Astrocyte of the spinal cord (primary cell): ENCODE measurements at regions not wholly inside any gene's neighbourhood (a gene's known extent, or its start where the extent isn't known, plus 50 kb on each side); places are given as distances from the start of the nearest gene placed in this dataset.
"Not testable (repeated sequence)": the region's sequence is repeated elsewhere in the genome, so short reads cannot be mapped to it uniquely, and the experiment has no call there.

Experiments used
- DNase-seq: peaks from one replicate; pipeline ENCODE4 v3.0.0; 2011; ENCODE audit warnings: low read depth, low spot score
- H3K4me3 ChIP-seq: 2 replicates; pipeline ENCODE4 v1.5.1; 2011; ENCODE audit warnings: low read depth, mild to moderate bottlenecking, low read length, moderate library complexity
- in situ Hi-C: cut with HindIII; loops from 2 replicates; pipeline ENCODE4 v1.10.0; 2017; ENCODE audit warnings: low sequenced_read_pairs
- TF ChIP-seq, protein P1 (sequence below): IDR thresholded peaks from 2 replicates; pipeline ENCODE4 v1.5.1; 2012; ENCODE audit warnings: low read depth, mild to moderate bottlenecking, low read length, inconsistent platforms

DNA sequence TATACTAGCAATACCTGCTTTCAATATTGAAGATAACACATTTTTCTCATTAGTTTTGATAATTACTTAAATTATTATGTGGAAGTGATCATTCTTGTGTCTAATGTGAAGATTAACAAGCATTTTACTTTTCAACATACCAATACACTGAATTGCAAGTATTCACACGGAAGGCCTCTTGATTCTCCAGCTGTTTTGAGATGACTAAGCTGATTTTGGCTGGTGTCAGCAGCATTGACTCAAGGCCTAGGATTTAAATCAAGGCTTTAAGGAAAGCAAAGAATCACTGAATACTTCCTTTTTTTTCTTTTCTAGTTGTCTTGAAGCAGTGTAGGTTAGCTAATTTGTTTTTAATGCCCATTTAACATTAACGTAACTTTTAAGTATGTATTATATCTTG is 373.7 kb downstream of the SRGAP2C start:
- H3K4me3 ChIP-seq, result no peak overlapping the region
- peak; percentile 76 for DNase-seq
- TF ChIP-seq, protein P1, sequence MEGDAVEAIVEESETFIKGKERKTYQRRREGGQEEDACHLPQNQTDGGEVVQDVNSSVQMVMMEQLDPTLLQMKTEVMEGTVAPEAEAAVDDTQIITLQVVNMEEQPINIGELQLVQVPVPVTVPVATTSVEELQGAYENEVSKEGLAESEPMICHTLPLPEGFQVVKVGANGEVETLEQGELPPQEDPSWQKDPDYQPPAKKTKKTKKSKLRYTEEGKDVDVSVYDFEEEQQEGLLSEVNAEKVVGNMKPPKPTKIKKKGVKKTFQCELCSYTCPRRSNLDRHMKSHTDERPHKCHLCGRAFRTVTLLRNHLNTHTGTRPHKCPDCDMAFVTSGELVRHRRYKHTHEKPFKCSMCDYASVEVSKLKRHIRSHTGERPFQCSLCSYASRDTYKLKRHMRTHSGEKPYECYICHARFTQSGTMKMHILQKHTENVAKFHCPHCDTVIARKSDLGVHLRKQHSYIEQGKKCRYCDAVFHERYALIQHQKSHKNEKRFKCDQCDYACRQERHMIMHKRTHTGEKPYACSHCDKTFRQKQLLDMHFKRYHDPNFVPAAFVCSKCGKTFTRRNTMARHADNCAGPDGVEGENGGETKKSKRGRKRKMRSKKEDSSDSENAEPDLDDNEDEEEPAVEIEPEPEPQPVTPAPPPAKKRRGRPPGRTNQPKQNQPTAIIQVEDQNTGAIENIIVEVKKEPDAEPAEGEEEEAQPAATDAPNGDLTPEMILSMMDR, result no peak
- in situ Hi-C loops, result no loop called here

DNA sequence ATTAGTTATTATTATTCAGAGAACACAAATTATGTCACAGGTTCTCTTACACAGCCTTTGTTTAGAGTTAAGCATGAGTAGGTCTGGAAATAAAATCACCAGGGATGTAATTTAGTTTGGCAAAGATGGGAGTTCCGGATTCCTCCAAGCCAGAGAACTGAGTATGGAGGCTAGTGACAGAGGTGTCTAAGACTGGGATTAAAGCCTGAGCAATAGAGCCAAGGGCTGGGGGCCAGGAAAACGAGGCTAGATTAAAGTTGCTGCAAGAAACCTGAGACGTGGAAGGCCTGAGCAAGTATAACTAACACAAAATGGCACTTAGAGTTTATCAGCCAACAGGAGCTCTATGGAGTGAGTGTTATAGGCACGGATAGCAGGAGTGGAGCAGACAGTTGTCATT is 381.6 kb downstream of the SRGAP2C start:
- TF ChIP-seq, protein P1, result no peak
- DNase-seq, result no peak
- in situ Hi-C loops, result no loop called here
- no peak overlapping the region for H3K4me3 ChIP-seq

DNA sequence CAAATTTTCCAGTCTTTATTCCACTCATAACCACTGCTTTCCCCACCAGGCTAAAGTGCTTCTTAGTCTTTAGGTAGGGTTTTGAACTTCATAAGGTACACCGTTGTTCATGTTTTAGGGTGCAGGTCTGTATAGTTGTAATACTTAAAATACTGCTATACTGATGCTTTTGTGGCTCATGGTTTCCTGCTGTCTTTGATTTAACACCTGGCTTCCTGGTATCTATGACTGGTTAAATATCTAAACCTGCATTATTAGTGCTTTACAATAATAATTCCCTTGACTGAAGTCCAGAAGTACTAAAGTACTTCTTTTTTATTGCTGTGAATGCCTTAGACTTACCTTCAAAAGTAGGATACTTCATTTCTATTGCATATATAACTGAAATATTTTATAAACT is 384.7 kb downstream of the SRGAP2C start:
- in situ Hi-C loops, result no loop called here

DNA sequence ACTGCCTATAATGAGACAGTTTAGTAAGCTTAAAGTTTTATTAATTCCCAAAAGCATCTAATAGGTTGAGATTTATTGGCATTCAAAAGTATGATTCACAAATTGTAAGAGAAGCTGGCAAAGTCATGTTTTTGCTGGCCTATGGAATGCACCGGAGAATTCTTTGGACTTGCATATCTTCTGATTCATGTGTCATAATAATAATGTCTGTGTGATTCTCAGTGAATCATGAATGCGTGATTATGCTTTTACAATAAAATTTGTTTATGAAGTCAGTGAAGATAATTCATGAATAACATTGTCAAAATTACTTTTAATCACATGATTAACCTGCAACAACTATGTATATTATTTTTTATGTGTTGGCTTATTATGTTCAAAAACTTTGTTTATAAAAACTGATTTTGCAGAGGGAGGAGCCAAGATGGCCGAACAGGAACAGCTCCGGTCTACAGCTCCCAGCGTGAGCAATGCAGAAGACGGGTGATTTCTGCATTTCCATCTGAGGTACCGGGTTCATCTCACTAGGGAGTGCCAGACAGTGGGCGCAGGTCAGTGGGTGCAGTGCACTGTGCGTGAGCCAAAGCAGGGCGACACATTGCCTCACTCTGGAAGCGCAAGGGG is 389.2 kb downstream of the SRGAP2C start:
- H3K4me3 ChIP-seq, in situ Hi-C loops, DNase-seq: not testable (repeated sequence)

More for the DNA sequence above, 384.7 kb downstream of the SRGAP2C start:
- TF ChIP-seq, protein P1, result no peak
- no peak overlapping the region for H3K4me3 ChIP-seq
- DNase-seq, result no peak

DNA sequence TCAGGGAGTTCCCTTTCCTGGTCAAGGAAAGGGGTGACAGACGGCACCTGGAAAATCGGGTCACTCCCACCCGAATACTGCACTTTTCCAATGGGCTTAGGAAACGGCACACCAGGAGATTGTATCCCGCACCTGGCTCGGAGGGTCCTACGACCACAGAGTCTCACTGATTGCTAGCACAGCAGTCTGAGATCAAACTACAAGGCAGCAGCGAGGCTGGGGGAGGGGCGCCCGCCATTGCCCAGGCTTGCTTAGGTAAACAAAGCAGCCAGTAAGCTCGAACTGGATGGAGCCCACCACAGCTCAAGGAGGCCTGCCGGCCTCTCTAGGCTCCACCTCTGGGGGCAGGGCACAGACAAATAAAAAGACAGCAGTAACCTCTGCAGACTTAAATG is 389.7 kb downstream of the SRGAP2C start:
- H3K4me3 ChIP-seq, DNase-seq, in situ Hi-C loops: not testable (repeated sequence)

DNA sequence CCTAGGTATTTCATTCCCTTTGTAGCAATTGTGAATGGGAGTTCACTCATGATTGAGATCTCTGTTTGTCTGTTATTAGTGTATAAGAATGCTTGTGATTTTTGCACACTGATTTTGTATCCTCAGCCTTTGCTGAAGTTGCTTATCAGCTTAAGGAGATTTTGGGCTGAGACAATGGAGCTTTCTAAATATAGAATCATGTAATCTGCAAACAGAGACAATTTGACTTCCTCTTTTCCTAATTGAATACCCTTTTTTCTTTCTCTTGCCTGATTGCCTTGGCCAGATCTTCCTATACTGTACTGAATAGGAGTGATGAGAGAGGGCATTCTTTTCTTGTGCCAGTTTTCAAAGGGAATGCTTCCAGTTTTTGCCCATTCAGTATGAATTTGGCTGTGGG is 398.1 kb downstream of the SRGAP2C start:
- in situ Hi-C loops, DNase-seq, H3K4me3 ChIP-seq: not testable (repeated sequence)

DNA sequence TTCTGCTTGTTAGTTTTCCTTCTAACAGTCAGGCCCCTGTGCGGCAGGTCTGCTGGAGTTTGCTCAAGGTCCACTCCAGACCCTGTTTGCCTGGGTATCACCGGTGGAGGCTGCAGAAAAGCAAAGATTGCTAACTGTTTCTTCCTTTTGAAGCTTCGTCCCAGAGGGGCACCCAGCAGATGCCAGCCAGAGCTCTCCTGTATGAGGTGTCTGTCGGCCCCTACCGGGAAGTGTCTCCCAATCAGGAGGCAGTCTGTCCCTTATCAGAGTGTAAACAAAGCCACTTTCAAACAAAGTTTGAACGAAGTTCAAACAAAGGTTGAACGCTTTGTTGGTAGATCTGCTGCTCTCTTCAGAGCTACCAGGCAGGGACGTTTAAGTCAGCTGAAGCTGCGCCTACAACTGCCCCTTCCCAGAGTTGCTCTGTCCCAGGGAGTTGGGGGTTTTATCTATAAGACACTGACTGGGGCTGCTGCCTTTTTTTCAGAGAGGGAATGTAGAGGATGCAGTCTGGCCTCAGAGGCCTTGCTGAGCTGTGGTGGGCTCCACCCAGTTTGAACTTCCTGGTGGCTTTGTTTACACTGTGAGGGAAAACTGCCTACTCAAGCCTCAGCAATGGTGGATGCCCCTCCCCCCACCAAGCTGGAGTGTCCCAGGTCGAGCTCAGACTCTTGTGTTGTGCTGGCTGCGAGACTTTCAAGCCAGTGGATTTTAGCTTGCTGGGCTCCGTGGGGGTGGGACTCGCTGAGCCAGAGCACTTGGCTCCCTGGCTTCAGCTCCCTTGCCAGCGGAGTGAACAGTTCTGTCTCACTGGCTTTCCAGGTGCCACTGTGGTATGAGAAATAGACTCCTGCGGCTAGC is 401.8 kb downstream of the SRGAP2C start:
- DNase-seq, result no peak
- H3K4me3 ChIP-seq, result no peak overlapping the region
- TF ChIP-seq, protein P1, result no peak
- in situ Hi-C loops, result no loop called here

DNA sequence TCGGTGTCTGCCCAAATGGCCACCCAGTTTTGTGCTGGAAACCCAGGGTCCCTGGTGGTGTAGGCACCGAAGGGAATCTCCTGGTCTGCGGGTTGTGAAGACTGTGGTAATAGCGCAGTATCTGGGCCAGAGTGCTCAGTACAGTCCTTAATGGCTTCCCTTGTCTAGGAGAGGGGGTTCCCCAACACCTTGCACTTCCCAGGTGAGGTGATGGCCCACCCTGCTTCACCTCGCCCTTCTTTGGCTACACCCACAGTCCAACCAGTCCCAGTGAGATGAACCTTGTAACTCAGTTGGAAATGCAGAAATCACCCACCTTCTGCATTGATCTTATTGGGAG is 402.4 kb downstream of the SRGAP2C start:
- no peak overlapping the region for H3K4me3 ChIP-seq
- in situ Hi-C loops, result no loop called here
- TF ChIP-seq, protein P1, result no peak
- DNase-seq, result no peak
